ENCODE measurements at regions not wholly inside any gene's neighbourhood (a gene's known extent, or its start where the extent isn't known, plus 50 kb on each side); places are given as distances from the start of the nearest gene placed in this dataset.
"Not testable (repeated sequence)": the region's sequence is repeated elsewhere in the genome, so short reads cannot be mapped to it uniquely, and the experiment has no call there.

- DNase-seq: no peak
Measured at GRCh38 chr21:22311741-22312462, 1313.7 kb downstream of the NCAM2 start.

DNA sequence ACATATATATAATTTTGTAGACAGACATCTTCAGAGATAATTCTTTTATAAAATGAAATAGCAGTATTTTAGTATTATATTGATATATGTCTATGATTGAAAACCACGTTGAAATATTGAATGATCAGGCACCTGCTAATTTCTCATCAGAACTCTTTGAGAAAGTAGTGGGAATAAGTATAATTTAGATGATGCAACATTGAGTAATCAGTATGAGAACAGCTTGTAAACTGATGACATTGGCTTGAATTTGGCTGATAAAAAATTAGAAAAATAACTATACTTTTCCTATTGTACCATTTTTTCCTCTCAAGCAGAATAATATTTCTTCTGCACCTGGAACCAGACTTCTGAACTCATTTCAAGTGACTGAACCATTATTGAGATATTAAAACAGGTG, 1316.8 kb downstream of the NCAM2 start:
- DNase-seq: no peak

- DNase-seq: no peak
Measured at GRCh38 chr21:22319435-22319834, 1321.2 kb downstream of the NCAM2 start.

DNA sequence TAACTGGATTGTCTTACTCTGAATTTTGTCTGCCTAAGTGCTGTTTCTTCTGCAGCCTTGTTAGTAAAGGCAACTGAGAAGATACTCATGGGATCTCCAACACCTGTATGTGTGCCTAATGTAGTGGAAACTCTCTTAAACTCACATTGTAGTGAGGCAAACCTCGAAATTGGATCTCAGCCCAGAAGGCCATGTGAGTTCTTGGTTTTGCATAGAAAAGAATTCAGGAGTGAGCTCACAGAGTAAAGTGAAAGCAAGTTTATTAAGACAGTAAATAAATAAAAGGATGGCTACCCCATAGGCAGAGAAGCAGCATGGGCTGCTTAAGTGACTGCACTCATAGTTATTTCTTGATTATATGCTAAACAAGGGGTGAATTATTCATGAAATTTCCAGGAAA, 1344.7 kb downstream of the NCAM2 start:
- DNase-seq: no peak

DNA sequence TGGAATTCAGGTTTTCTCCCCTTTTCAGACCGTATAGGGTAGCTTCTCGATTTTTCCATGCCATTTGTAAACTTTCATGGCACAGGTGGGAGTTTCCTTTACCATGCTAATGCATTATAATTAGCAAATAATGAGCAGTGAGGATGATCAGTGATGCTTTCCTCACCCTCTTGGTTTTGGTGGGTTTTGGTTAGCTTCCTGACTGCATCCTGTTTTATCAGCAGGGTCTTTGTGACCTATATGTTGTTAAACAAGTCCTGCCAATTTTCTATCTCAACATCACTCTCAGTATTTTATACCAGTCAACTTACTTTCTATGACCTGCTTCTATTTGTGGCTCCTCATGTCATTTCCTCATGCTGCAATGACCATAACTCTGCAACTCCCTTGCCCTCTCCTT, 1345.1 kb downstream of the NCAM2 start:
- DNase-seq: no peak

DNA sequence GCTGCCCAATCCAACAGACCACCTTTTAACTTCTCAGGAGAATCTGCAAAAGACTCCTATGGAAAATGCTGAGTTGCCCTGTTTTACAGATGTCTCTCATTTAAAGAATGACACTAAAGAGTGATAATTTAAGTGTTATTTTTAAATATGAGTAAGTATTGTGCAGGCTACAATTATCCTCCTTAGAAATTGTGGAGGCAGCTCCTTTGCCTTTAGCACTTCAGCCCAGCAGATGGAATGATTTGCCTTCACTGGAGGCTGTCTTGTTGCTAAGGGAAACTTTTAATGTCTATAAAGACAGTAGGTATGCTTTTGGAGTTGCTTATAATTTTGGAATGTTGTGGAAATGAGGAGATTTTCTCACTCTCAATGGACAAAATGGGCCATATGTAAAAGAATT, 1345.5 kb downstream of the NCAM2 start:
- no peak for DNase-seq

- DNase-seq: no peak
Measured at GRCh38 chr21:22345624-22346023, 1347.4 kb downstream of the NCAM2 start.

- no peak for DNase-seq
Measured at GRCh38 chr21:22346576-22346975, 1348.4 kb downstream of the NCAM2 start.

- no peak for DNase-seq
Measured at GRCh38 chr21:22351076-22351475, 1352.9 kb downstream of the NCAM2 start.

DNA sequence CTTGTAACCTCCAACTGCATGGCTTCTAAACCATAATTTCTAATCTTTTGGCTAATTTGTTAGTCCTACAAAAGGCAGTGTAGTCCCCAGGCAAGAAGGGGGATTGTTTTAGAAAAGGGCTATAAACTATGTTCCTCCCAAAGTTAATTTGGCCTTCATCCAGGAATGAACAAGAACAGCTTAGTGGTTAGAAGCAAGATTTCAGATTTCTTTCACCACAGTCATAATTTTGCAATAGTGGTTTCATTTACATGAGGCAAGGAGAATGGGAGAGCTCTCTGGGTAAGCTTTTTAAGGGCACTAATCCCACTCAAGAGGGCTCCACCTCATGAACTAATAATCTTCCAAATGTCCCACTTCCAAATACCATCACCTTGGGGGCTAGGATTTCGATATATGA, 1353.9 kb downstream of the NCAM2 start:
- no peak for DNase-seq

DNA sequence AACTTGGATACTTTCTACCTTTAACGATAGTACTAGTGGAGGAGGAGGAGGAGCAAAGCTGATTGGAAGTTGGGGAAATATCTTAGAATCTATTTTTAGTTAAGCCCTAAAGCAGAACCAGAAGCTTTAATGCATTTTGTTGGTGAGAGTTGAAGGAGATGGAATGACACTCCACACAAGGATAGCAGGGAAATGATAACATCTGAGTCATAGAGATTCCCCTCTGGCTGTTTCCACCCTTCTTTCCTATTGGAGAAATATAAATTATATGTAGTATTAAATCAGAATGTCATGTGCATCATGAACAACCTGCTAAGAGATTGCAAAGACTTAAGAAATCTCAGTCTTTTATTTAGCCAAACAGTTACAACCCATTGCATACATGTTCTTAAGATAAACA, 1357.7 kb downstream of the NCAM2 start:
- no peak for DNase-seq

DNA sequence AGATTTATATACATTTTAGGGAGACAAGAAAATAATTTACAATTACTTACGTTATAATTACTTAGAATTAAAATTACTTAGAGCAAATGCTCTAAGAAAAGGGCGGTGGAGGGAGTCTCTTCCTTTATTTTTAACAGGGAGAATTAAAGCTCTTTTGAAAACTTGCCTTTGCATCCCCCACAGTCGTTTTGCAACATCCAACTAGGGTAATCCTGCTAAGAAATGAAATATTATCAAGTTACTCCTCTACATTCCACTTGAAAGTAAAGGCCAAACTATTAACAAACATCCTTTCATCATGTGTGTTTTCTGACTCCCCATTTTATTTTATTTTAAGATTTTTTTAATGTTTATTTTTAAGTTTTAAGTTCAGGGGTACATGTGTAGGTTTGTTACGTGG, 1358.5 kb downstream of the NCAM2 start:
- DNase-seq: no peak

GRCh38 chr21:22359599-22359998, 1361.4 kb downstream of the NCAM2 start:
- DNase-seq: not testable (repeated sequence)

DNA sequence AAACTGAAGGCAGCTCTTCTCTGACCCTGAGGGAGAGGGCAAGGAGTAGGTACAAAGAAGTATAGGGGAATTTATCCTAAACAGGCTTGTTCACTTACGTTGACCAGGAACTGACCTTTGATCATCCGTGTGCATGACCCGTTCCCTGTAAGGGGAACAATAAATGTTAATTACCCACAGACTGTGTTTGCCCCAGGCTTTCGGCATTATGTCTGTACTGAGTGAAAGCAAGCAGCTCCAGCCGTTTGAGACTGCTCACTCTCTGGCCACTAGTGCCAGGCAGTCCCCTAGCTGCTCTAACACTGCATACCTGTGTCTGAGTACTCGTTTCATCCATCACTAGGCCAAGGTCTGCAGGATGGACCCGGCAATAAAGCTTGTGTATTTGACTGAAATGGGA, 1365.3 kb downstream of the NCAM2 start:
- DNase-seq: no peak

GRCh38 chr21:22364163-22364562, 1366.0 kb downstream of the NCAM2 start:
- no peak for DNase-seq

- DNase-seq: no peak
Measured at GRCh38 chr21:22374218-22374969, 1376.2 kb downstream of the NCAM2 start.

GRCh38 chr21:22377795-22378194, 1379.6 kb downstream of the NCAM2 start:
- DNase-seq: not testable (repeated sequence)

- DNase-seq: no peak
Measured at GRCh38 chr21:22393324-22393723, 1395.1 kb downstream of the NCAM2 start.

- DNase-seq: no peak
Measured at GRCh38 chr21:22395965-22396364, 1397.8 kb downstream of the NCAM2 start.

DNA sequence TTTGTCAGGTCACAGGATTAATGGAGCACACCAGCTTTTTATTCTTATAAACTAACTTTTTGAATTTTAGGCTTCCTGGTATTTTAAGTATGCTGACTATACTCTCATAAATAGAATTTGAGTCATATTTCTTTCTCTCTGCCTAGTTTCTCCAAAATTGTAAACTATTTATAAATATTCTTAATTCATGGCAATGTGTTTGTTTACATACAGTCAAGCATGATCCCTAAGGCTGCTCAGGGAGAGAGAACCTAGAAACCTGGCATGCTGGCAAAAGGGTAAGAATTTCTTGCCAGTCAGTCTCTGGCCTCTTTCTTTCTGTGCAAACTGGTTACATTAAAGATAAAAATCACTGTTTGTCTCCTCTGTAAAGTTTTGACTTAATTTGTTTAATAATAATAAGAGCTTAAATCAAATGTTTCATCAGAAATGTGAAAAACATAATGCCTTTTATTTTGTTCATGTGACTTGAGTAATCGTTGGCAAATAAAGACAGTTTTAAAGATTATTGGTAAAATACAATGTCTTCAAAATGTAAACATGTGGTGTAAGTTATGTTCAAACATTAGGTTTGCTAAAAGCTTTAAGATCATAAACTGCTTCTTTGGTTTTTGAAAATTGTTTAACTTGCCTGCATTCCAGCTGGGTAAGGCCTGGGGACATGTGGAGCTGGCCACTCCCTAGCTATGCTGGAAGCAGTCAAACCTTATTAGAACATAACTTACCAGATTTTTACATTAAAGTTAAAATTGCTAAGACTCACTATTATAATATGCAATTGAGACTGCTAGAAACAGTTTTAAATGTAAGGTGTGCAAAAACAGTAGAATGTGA, 1401.7 kb downstream of the NCAM2 start:
- DNase-seq: no peak

GRCh38 chr21:22409571-22409970, 1411.4 kb downstream of the NCAM2 start:
- no peak for DNase-seq

DNA sequence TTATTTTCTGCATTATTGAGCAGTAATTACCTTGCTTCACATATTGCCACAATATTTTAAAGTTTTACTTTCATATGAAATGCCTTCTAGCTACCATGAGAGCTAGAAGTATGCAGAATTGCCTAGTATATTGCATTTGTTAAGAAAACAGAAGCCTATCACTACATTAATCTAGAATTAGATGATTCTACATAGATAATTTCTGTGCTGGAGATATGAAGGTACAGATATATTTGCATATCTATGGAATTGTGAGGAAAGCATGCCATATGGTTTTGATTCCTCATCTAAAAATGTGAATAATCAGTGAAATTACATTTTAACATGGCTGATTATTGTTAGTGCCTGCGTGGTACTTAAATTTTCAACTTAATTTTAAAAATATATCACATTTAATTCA, 1418.3 kb downstream of the NCAM2 start:
- DNase-seq: no peak

DNA sequence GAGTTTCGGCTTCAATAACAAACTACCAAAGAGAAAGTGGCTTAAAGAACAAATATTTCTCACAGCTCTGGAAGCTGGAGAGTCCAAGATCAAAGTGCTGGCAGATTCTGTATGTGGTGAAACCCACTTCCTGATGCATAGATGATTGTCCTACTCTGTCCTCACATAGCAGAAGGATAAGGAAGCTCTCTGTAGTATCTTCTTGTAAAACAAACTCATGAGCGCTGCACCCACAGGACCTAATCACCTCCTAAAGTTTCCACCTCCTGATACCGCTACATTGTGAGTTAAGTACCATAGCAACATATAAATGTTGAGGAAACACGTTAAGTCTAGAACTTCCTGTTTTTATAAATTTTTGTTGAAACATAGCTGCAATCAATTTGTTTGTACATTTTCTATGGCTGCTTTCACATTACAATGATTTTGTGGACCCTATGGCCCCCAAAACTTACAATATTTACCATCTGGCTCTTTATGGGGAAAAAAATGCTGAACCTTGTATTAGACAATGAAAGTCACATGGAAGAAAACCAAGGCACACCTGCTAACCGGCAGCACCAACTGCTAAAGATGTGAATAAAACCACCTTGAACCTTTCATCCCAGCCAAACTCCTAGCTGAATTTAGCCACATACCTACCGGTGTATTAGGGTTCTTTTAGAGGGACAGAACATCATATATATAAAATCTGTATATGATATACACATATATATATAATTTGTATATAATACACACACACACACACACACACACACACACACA, 1423.4 kb downstream of the NCAM2 start:
- DNase-seq: no peak
